ENCODE measurements at regions not wholly inside any gene's neighbourhood (a gene's known extent, or its start where the extent isn't known, plus 50 kb on each side); places are given as distances from the start of the nearest gene placed in this dataset.

DNA sequence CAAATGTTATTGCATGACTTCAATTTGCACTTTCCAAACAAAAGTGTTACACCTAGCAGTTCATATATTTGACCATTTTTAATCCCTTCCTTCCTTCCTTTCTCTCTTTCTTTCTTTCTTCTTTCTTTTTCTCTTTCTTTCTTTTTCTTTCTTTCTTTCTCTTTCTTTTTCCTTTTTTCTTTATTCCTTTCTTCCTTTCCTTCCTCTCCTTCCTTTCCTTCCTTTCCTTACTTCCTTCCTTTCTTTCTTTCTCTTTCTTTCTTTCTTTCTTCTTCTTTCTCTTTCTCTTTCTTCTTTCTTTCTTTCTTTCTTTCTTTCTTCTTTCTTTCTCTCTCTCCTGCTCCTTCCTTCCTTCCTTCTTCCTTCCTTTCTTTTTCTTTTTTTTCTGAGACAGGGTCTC lies 146.7 kb upstream of the ALKAL2 start:
- no peak for TF ChIP-seq EZH2 (IDR thresholded peaks at IDR 0.05; ENCODE audit: borderline replicate concordance, low read depth, low read length, severe bottlenecking)
- TF ChIP-seq, protein P1, sequence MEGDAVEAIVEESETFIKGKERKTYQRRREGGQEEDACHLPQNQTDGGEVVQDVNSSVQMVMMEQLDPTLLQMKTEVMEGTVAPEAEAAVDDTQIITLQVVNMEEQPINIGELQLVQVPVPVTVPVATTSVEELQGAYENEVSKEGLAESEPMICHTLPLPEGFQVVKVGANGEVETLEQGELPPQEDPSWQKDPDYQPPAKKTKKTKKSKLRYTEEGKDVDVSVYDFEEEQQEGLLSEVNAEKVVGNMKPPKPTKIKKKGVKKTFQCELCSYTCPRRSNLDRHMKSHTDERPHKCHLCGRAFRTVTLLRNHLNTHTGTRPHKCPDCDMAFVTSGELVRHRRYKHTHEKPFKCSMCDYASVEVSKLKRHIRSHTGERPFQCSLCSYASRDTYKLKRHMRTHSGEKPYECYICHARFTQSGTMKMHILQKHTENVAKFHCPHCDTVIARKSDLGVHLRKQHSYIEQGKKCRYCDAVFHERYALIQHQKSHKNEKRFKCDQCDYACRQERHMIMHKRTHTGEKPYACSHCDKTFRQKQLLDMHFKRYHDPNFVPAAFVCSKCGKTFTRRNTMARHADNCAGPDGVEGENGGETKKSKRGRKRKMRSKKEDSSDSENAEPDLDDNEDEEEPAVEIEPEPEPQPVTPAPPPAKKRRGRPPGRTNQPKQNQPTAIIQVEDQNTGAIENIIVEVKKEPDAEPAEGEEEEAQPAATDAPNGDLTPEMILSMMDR (IDR thresholded peaks at IDR 0.05; ENCODE audit: borderline replicate concordance, extremely low read depth, low read length, poor library complexity, severe bottlenecking), result no peak
